MM.1S (cell line): ENCODE measurements at regions not wholly inside any gene's neighbourhood (a gene's known extent, or its start where the extent isn't known, plus 50 kb on each side); places are given as distances from the start of the nearest gene placed in this dataset.

Experiments used
- DNase-seq: peaks from one replicate; pipeline ENCODE4 v3.0.0-alpha.2; 2015
- H2AFZ ChIP-seq: fragments of 300-600 bp; sonication (generic); 2 replicates; pipeline ENCODE4 v1.6.0; 2016; ENCODE audit warnings: antibody characterized with exemption, low read length
- H3F3A ChIP-seq: fragments of 300-600 bp; sonication (generic); 2 replicates; pipeline ENCODE4 v1.6.1; 2016; ENCODE audit warnings: mild to moderate bottlenecking, antibody characterized with exemption, low read length, moderate library complexity, mixed read lengths; ENCODE audit not compliant: insufficient read depth
- H3K27ac ChIP-seq: fragments of 300-600 bp; sonication (generic); 2 replicates; pipeline ENCODE4 v1.5.1; 2016; ENCODE audit warnings: mild to moderate bottlenecking, low read length
- H3K27me3 ChIP-seq: fragments of 300-600 bp; sonication (generic); replicated peaks from 2 replicates; pipeline ENCODE4 v1.6.0; 2016; ENCODE audit warnings: low read length; ENCODE audit not compliant: insufficient read depth
- H3K36me3 ChIP-seq: fragments of 300-600 bp; sonication (generic); replicated peaks from 2 replicates; pipeline ENCODE4 v1.6.1; 2016; ENCODE audit warnings: mild to moderate bottlenecking, low read length, mixed read lengths; ENCODE audit not compliant: insufficient read depth
- H3K4me1 ChIP-seq: fragments of 300-600 bp; sonication (generic); 2 replicates; pipeline ENCODE4 v1.6.1; 2016; ENCODE audit warnings: low read length, mixed read lengths
- H3K4me2 ChIP-seq: fragments of 300-600 bp; sonication (generic); 2 replicates; pipeline ENCODE4 v1.6.0; 2016; ENCODE audit warnings: low read depth, low read length
- H3K4me3 ChIP-seq: fragments of 300-600 bp; sonication (generic); 2 replicates; pipeline ENCODE4 v1.5.1; 2016; ENCODE audit warnings: low read length, mixed read lengths
- H3K79me2 ChIP-seq: fragments of 300-600 bp; sonication (generic); 2 replicates; pipeline ENCODE4 v1.6.1; 2016; ENCODE audit warnings: mixed run types, low read length, mixed read lengths
- H3K9ac ChIP-seq: fragments of 300-600 bp; sonication (generic); 2 replicates; pipeline ENCODE4 v1.6.1; 2016; ENCODE audit warnings: low read length, mixed read lengths
- H3K9me2 ChIP-seq: fragments of 300-600 bp; sonication (generic); replicated peaks from 2 replicates; pipeline ENCODE4 v1.6.1; 2016; ENCODE audit warnings: mild to moderate bottlenecking, low read length, mixed read lengths; ENCODE audit not compliant: insufficient read depth
- H3K9me3 ChIP-seq: fragments of 300-600 bp; sonication (generic); replicated peaks from 2 replicates; pipeline ENCODE4 v1.6.1; 2016; ENCODE audit warnings: mild to moderate bottlenecking, low read length, mixed read lengths; ENCODE audit not compliant: insufficient read depth
- H4K20me1 ChIP-seq: fragments of 300-600 bp; sonication (generic); 2 replicates; pipeline ENCODE4 v1.6.1; 2016; ENCODE audit warnings: mild to moderate bottlenecking, low read length, moderate library complexity, mixed read lengths; ENCODE audit not compliant: insufficient read depth
- EZH2 ChIP-seq: fragments of 300-600 bp; sonication (generic); optimal IDR thresholded peaks from 2 replicates; pipeline ENCODE3; 2017; ENCODE audit warnings: low read depth, mild to moderate bottlenecking, antibody characterized with exemption, low read length, mixed read lengths
- EZH2phosphoT487 ChIP-seq: fragments of 300-600 bp; sonication (generic); IDR thresholded peaks from 2 replicates; pipeline ENCODE4 v1.6.1; 2018; ENCODE audit warnings: antibody characterized with exemption, low read length
- TF ChIP-seq, protein P1 (sequence below): fragments of 300-600 bp; sonication (generic); IDR thresholded peaks from 2 replicates; pipeline ENCODE4 v1.5.1; 2016; ENCODE audit warnings: antibody characterized with exemption, low read length, mixed read lengths

DNA sequence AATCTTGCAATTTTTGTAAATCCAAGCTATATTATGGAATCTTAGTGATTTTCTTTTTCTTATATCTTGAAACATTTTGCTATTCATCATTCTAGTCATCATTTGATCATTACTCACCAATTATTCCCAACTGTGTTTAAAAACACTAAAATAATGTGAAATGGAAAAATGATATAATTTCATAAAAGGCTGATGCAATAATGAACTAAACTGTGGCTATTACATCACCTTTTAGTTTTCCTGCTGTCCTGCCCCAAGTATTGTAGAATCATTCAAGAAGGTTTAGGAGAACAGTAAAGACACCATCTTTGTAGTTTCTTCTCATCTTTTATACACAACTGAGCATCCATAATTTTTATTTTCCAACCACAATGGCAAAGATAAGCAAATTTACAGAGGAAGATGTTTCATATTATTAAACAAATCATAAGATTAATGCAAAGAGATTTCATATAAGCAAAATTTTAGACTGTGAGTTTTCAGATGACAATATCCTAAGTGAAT lies 431.0 kb upstream of the SLC30A5 start:
- Histone ChIP-seq H3K27ac (no peak overlapping the region), H3K4me1 (no peaks in the 10 kb centered on the region), H4K20me1 (no peaks in the 10 kb centered on the region), H2AFZ (no peak overlapping the region), H3F3A (no peaks in the 10 kb centered on the region), H3K36me3 (no peaks in the 10 kb centered on the region), H3K9me3 (no peaks in the 10 kb centered on the region), H3K9ac (no peak overlapping the region), H3K4me2 (no peak overlapping the region), H3K27me3 (no peaks in the 10 kb centered on the region), H3K79me2 (no peaks in the 10 kb centered on the region), H3K4me3 (no peak overlapping the region), H3K9me2 (no peaks in the 10 kb centered on the region)
- no peak for DNase-seq
- TF ChIP-seq EZH2phosphoT487 (no peak), EZH2 (no peak)
- TF ChIP-seq, protein P1, sequence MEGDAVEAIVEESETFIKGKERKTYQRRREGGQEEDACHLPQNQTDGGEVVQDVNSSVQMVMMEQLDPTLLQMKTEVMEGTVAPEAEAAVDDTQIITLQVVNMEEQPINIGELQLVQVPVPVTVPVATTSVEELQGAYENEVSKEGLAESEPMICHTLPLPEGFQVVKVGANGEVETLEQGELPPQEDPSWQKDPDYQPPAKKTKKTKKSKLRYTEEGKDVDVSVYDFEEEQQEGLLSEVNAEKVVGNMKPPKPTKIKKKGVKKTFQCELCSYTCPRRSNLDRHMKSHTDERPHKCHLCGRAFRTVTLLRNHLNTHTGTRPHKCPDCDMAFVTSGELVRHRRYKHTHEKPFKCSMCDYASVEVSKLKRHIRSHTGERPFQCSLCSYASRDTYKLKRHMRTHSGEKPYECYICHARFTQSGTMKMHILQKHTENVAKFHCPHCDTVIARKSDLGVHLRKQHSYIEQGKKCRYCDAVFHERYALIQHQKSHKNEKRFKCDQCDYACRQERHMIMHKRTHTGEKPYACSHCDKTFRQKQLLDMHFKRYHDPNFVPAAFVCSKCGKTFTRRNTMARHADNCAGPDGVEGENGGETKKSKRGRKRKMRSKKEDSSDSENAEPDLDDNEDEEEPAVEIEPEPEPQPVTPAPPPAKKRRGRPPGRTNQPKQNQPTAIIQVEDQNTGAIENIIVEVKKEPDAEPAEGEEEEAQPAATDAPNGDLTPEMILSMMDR: no peak

DNA sequence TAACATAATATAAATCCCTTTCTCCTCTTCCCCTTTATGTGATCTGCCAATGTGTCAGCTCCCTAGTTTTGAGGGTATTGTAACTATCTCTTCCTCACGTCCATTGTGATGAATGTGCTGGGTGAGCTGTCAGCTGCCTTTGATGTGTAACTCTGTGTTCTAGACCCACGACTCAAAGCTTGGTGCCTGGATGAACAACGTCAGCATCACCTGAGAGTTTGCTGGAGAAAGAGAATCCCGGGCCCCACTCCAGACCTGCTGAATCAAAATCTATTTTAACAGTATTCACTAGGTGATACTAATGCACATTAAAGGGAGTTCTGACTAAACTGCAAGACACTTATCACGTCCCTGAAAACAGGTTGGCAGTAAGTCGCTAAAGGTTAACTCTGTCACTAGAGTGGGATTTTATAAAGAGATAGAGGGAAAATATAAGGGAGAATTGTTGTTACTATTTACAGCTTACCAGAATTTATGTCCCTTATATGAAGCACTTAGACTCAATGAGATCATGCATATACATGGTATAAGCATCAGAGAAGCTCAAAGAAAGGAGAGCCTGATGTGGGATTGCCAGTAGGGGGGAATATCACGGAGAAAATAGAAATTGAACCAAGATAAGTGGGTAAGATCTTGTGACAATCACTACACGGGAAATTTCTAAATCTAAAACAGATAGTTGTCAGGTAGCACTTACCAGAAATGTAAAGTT lies 423.8 kb upstream of the SLC30A5 start:
- H3K36me3 ChIP-seq: no peaks in the 10 kb centered on the region
- H3K9ac ChIP-seq: no peak overlapping the region
- H3K4me1 ChIP-seq: no peaks in the 10 kb centered on the region
- no peak for DNase-seq
- H3F3A ChIP-seq: no peaks in the 10 kb centered on the region
- H3K9me2 ChIP-seq: no peaks in the 10 kb centered on the region
- no peaks in the 10 kb centered on the region for H3K9me3 ChIP-seq
- no peak overlapping the region for H3K4me2 ChIP-seq
- no peak overlapping the region for H3K27ac ChIP-seq
- TF ChIP-seq EZH2: no peak
- no peak for TF ChIP-seq EZH2phosphoT487
- TF ChIP-seq, protein P1: no peak
- H3K4me3 ChIP-seq: no peak overlapping the region
- H4K20me1 ChIP-seq: no peaks in the 10 kb centered on the region
- H3K79me2 ChIP-seq: no peaks in the 10 kb centered on the region
- no peak overlapping the region for H2AFZ ChIP-seq
- no peaks in the 10 kb centered on the region for H3K27me3 ChIP-seq

DNA sequence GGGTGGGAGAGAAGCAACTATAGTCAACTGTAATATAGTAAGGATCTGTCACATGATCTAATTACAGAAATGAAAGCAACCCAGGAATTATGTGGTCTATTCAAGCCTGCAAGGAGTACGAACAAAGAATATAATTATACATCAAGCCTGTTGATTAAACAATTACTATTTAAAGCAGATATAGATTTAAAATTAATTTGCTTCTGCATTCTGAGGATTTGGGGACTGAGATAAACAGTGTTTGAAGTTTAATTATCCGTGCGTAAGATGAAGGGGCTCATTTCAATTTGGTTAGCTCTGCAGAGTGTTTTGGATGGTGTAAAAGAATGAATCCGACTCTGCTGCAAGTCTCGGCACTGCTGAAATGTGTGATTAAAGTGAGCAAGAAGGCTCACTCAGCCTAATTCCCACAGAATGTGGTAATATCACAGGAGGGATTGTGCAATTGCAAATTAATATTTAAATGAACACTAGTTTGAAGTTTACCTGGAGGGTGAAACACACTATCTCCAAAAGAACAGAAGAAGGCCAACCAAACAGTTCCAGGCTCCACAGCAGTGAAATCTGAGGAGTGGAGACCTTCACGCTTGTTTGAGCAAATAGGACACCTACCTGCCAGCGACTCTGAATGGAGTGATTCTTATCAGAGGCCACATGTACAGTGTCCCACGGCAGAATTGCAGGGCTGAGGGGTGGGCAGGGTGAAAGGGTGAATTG lies 420.6 kb upstream of the SLC30A5 start:
- no peak overlapping the region for H3K27ac ChIP-seq

More for the DNA sequence above, 420.6 kb upstream of the SLC30A5 start:
- Histone ChIP-seq H3F3A (no peaks in the 10 kb centered on the region), H3K9me3 (no peaks in the 10 kb centered on the region), H3K27me3 (no peaks in the 10 kb centered on the region), H3K4me1 (no peaks in the 10 kb centered on the region), H3K9ac (no peak overlapping the region), H3K9me2 (no peaks in the 10 kb centered on the region), H4K20me1 (no peaks in the 10 kb centered on the region), H2AFZ (no peak overlapping the region), H3K4me2 (no peak overlapping the region), H3K36me3 (no peaks in the 10 kb centered on the region), H3K4me3 (no peak overlapping the region), H3K79me2 (no peaks in the 10 kb centered on the region)
- TF ChIP-seq EZH2phosphoT487: no peak
- TF ChIP-seq EZH2: no peak
- TF ChIP-seq, protein P1: no peak
- DNase-seq: no peak
